ENCODE measurements at regions not wholly inside any gene's neighbourhood (a gene's known extent, or its start where the extent isn't known, plus 50 kb on each side); places are given as distances from the start of the nearest gene placed in this dataset.

GRCh38 chr14:94706133-94706532, 63.8 kb downstream of the GSC start:
- TF ChIP-seq POLR2A (IDR thresholded peaks at IDR 0.05) (no peak), CTCF (IDR thresholded peaks at IDR 0.05) (no peak), POLR2AphosphoS5 (IDR thresholded peaks at IDR 0.05) (no peak)
